WERI-Rb-1 (cell line): ENCODE measurements at regions not wholly inside any gene's neighbourhood (a gene's known extent, or its start where the extent isn't known, plus 50 kb on each side); places are given as distances from the start of the nearest gene placed in this dataset.

Experiments
- DNase-seq: peaks from one replicate; pipeline ENCODE4 v3.0.0-alpha.2; 2020
- H3K27ac ChIP-seq: fragments of 250-450 bp; sonication (Bioruptor Pico); 2 replicates; pipeline ENCODE4 v1.5.1; 2020; ENCODE audit warnings: mild to moderate bottlenecking, moderate library complexity
- H3K27me3 ChIP-seq: fragments of 250-450 bp; sonication (Bioruptor Pico); 2 replicates; pipeline ENCODE4 v1.5.1; 2021; ENCODE audit warnings: mild to moderate bottlenecking, low read depth, moderate library complexity; ENCODE audit not compliant: insufficient read depth, severe bottlenecking
- H3K36me3 ChIP-seq: fragments of 250-450 bp; sonication (Bioruptor Pico); 2 replicates; pipeline ENCODE4 v1.5.1; 2020; ENCODE audit warnings: mild to moderate bottlenecking, moderate library complexity
- H3K4me3 ChIP-seq: 2 replicates; pipeline ENCODE4 v1.5.1; 2011; ENCODE audit warnings: low read depth, mild to moderate bottlenecking, control low read depth, low read length
- H3K9me3 ChIP-seq: fragments of 250-450 bp; sonication (Bioruptor Pico); 2 replicates; pipeline ENCODE4 v1.5.1; 2021; ENCODE audit warnings: mild to moderate bottlenecking, moderate library complexity; ENCODE audit not compliant: severe bottlenecking
- CTCF ChIP-seq: IDR thresholded peaks from 2 replicates; pipeline ENCODE4 v1.5.1; 2011; ENCODE audit warnings: low read depth, mild to moderate bottlenecking, control low read depth, inconsistent platforms, low read length

- Histone ChIP-seq H3K4me3 (no peak overlapping the region), H3K27ac (no peak overlapping the region), H3K9me3 (peaks cover 4% of the 10 kb centered on the region), H3K36me3 (no peaks in the 10 kb centered on the region), H3K27me3 (no peaks in the 10 kb centered on the region)
- DNase-seq, result no peak
- TF ChIP-seq CTCF, result no peak
Observed at GRCh38 chr22:47260551-47260950, 498.1 kb downstream of the TBC1D22A start.

GRCh38 chr22:47259990-47260389, 497.5 kb downstream of the TBC1D22A start:
- Histone ChIP-seq H3K27me3 (no peaks in the 10 kb centered on the region), H3K9me3 (peaks cover 4% of the 10 kb centered on the region), H3K4me3 (no peak overlapping the region), H3K36me3 (no peaks in the 10 kb centered on the region), H3K27ac (no peak overlapping the region)
- DNase-seq, result no peak
- no peak for TF ChIP-seq CTCF

GRCh38 chr22:47259049-47259448, 496.6 kb downstream of the TBC1D22A start:
- Histone ChIP-seq H3K4me3 (no peak overlapping the region), H3K36me3 (no peaks in the 10 kb centered on the region), H3K27ac (no peak overlapping the region), H3K9me3 (peaks cover 4% of the 10 kb centered on the region), H3K27me3 (no peaks in the 10 kb centered on the region)
- no peak for DNase-seq
- no peak for TF ChIP-seq CTCF

GRCh38 chr22:47257976-47258375, 495.5 kb downstream of the TBC1D22A start:
- no peaks in the 10 kb centered on the region for H3K36me3 ChIP-seq
- H3K27ac ChIP-seq, result no peak overlapping the region
- H3K4me3 ChIP-seq, result no peak overlapping the region
- no peak for TF ChIP-seq CTCF
- H3K27me3 ChIP-seq, result no peaks in the 10 kb centered on the region
- H3K9me3 ChIP-seq, result peaks cover 4% of the 10 kb centered on the region
- DNase-seq, result no peak

GRCh38 chr22:47257566-47257965, 495.1 kb downstream of the TBC1D22A start:
- Histone ChIP-seq H3K4me3 (no peak overlapping the region), H3K27ac (no peak overlapping the region), H3K9me3 (peaks cover 4% of the 10 kb centered on the region), H3K27me3 (no peaks in the 10 kb centered on the region), H3K36me3 (no peaks in the 10 kb centered on the region)
- TF ChIP-seq CTCF, result no peak
- no peak for DNase-seq

- no peak overlapping the region for H3K27ac ChIP-seq
- no peak overlapping the region for H3K4me3 ChIP-seq
- H3K36me3 ChIP-seq, result no peaks in the 10 kb centered on the region
- no peaks in the 10 kb centered on the region for H3K9me3 ChIP-seq
- H3K27me3 ChIP-seq, result no peaks in the 10 kb centered on the region
- no peak for TF ChIP-seq CTCF
- no peak for DNase-seq
Observed at GRCh38 chr22:47251911-47252310, 489.5 kb downstream of the TBC1D22A start.
